Endometrial microvascular endothelial cells (primary cell): ENCODE measurements at regions not wholly inside any gene's neighbourhood (a gene's known extent, or its start where the extent isn't known, plus 50 kb on each side); places are given as distances from the start of the nearest gene placed in this dataset.
"Not testable (repeated sequence)": the region's sequence is repeated elsewhere in the genome, so short reads cannot be mapped to it uniquely, and the experiment has no call there.

Source experiments
- in situ Hi-C: cut with HindIII; loops from 2 replicates; pipeline ENCODE4 v1.10.0; 2017; ENCODE audit warnings: low sequenced_read_pairs, low pct_unique_long_range_greater_than_20kb; ENCODE audit errors: inconsistent ontology term

GRCh38 chr3:190204200-190204599 lies 83.5 kb upstream of the P3H2 start:
- in situ Hi-C loops = loop anchor here (25.0 kb wide), 1 partner anchor 242 kb away; no protein-coding TSS in a partner anchor

- in situ Hi-C loops = no loop called here
These were observed 76.7 kb upstream of the P3H2 start for GRCh38 chr3:190197346-190197763.

GRCh38 chr3:190194506-190194905 lies 73.8 kb upstream of the P3H2 start:
- in situ Hi-C loops = no loop called here

GRCh38 chr3:190193210-190193609 lies 72.5 kb upstream of the P3H2 start:
- in situ Hi-C loops = no loop called here

GRCh38 chr3:190192739-190193138 lies 72.0 kb upstream of the P3H2 start:
- in situ Hi-C loops = no loop called here

GRCh38 chr3:190192087-190192486 lies 71.4 kb upstream of the P3H2 start:
- in situ Hi-C loops = no loop called here

- in situ Hi-C loops = no loop called here
These were observed 67.5 kb upstream of the P3H2 start for GRCh38 chr3:190188197-190188596.

- in situ Hi-C loops = no loop called here
These were observed 62.4 kb upstream of the P3H2 start for GRCh38 chr3:190183121-190183520.

- in situ Hi-C loops = no loop called here
These were observed 61.8 kb upstream of the P3H2 start for GRCh38 chr3:190182418-190183043.

GRCh38 chr3:190180268-190180667 lies 59.6 kb upstream of the P3H2 start:
- in situ Hi-C loops = no loop called here

- in situ Hi-C loops = no loop called here
These were observed 58.1 kb upstream of the P3H2 start for GRCh38 chr3:190178779-190179178.

GRCh38 chr3:190176933-190177525 lies 56.3 kb upstream of the P3H2 start:
- in situ Hi-C loops = not testable (repeated sequence)

- in situ Hi-C loops = not testable (repeated sequence)
These were observed 55.4 kb upstream of the P3H2 start for GRCh38 chr3:190176106-190176505.

GRCh38 chr3:190175490-190175889 lies 54.8 kb upstream of the P3H2 start:
- in situ Hi-C loops = no loop called here

- in situ Hi-C loops = no loop called here
These were observed 53.8 kb upstream of the P3H2 start for GRCh38 chr3:190174471-190174870.

- in situ Hi-C loops = no loop called here
These were observed 52.7 kb upstream of the P3H2 start for GRCh38 chr3:190173426-190173825.

GRCh38 chr3:190172751-190173150 lies 52.1 kb upstream of the P3H2 start:
- in situ Hi-C loops = no loop called here
